ENCODE measurements at regions not wholly inside any gene's neighbourhood (a gene's known extent, or its start where the extent isn't known, plus 50 kb on each side); places are given as distances from the start of the nearest gene placed in this dataset.
A peak's percentile ranks its signal among the peaks of the same experiment; 100 is the strongest.

DNA sequence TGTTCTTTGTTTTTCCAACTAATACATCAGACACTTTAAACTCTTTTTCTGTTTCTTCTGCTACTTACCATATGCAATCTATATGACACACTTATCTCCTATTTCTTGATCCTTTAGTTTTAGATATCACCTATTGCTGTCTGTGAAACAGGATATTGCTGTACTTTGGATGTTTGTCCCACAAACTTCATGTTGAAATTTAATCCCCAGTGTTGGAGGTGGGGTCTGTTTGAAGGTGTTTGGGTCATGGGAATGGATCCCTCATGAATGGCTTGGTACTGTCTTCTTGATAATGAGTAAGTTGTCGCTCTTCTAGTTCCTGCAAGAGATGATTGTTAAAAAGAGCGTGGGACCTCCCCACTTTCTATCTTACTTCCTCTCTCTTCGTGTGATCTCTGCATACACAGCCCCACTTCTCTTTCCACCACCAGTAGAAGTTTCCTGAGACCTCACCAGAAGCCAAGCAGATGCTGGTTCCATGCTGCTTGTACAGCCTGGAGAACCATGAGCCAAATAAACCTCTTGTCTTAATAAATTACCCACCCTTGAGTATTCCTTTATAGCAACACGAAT lies 244.2 kb downstream of the NHLRC3 start:
- H3K27me3 ChIP-seq (ENCODE audit: insufficient read depth, poor library complexity, severe bottlenecking): no peaks in the 10 kb centered on the region
- H3K27ac ChIP-seq (replicated peaks): no peak overlapping the region
- no peak overlapping the region for H3K4me3 ChIP-seq (replicated peaks; ENCODE audit: insufficient read depth, low read length)
- TF ChIP-seq SPI1 (IDR thresholded peaks at IDR 0.05; ENCODE audit: borderline replicate concordance, low read depth): peak; percentile 54; the same call in 1 of the 2 replicates
- no peak for TF ChIP-seq POLR2AphosphoS5 (IDR thresholded peaks at IDR 0.05; ENCODE audit: low read depth)
- DNase-seq (ENCODE audit: low read depth in 1 of 2, low spot score in 1 of 2): peak in 1 of 2 experiments; percentile 20

DNA sequence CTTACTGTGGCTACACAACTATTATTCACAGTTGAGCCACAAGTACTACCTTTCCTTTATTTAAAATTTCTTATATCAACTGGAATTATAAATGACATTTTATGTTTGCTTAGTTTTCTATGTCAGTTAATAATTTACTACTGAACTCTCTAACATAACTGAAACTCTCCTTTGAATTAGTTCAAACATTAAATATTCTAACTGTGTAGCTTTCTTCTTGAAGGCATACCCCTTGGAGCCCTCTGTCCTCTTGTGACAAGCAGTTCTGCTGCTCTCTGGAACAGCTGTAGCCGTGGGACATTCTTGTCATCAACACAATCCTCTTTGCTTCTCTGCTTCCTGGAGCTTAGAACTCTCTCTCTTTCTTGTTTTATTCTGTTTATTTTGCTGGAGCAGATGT lies 244.8 kb downstream of the NHLRC3 start:
- H3K4me3 ChIP-seq (replicated peaks; ENCODE audit: insufficient read depth, low read length): no peak overlapping the region
- H3K27ac ChIP-seq (replicated peaks): no peak overlapping the region
- no peak for DNase-seq (ENCODE audit: low read depth in 1 of 2, low spot score in 1 of 2)
- no peak for TF ChIP-seq SPI1 (IDR thresholded peaks at IDR 0.05; ENCODE audit: borderline replicate concordance, low read depth)
- TF ChIP-seq CTCF (IDR thresholded peaks at IDR 0.05; ENCODE audit: insufficient read depth, low read length): no peak
- no peak for TF ChIP-seq GABPA (IDR thresholded peaks at IDR 0.05; ENCODE audit: low read depth)
- no peak for TF ChIP-seq POLR2AphosphoS5 (IDR thresholded peaks at IDR 0.05; ENCODE audit: low read depth)
- TF ChIP-seq REST (IDR thresholded peaks at IDR 0.05; ENCODE audit: insufficient replicate concordance, low read depth): no peak
- no peaks in the 10 kb centered on the region for H3K27me3 ChIP-seq (ENCODE audit: insufficient read depth, poor library complexity, severe bottlenecking)

DNA sequence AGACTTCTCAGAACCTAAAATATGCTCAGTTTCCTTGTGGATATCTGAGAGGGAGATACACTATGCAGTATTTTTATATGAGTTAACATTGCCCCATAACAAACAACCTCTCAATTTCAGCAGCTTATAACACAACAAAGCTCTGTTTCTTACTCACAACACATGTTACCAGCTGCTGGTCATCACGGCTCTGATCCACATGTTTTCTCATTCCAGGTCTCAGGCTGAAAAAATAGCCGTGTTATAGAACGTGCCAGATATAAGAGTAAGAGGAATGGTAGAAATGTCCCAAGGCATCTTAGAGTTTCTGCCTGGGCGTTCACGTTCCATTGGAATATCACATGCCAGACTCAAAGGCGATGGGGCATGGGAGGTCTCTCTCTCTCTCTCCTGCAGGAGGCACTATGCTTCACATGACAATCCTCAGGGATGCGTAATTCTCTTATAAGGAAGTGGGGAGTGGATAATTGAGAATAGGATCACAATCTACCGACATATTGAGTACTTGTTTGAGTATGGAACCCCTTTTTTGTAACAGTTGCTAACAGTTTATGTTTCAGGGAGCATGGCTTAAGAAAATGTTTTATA lies 246.6 kb downstream of the NHLRC3 start:
- no peak overlapping the region for H3K4me3 ChIP-seq (replicated peaks; ENCODE audit: insufficient read depth, low read length)
- no peak overlapping the region for H3K27ac ChIP-seq (replicated peaks)
- DNase-seq (ENCODE audit: low read depth in 1 of 2, low spot score in 1 of 2): no peak
- TF ChIP-seq CTCF (IDR thresholded peaks at IDR 0.05; ENCODE audit: insufficient read depth, low read length): no peak
- no peak for TF ChIP-seq REST (IDR thresholded peaks at IDR 0.05; ENCODE audit: insufficient replicate concordance, low read depth)
- no peak for TF ChIP-seq GABPA (IDR thresholded peaks at IDR 0.05; ENCODE audit: low read depth)
- no peak for TF ChIP-seq POLR2AphosphoS5 (IDR thresholded peaks at IDR 0.05; ENCODE audit: low read depth)
- no peak for TF ChIP-seq SPI1 (IDR thresholded peaks at IDR 0.05; ENCODE audit: borderline replicate concordance, low read depth)
- no peaks in the 10 kb centered on the region for H3K27me3 ChIP-seq (ENCODE audit: insufficient read depth, poor library complexity, severe bottlenecking)
